SK-N-SH (cell line): ENCODE measurements at regions not wholly inside any gene's neighbourhood (a gene's known extent, or its start where the extent isn't known, plus 50 kb on each side); places are given as distances from the start of the nearest gene placed in this dataset.

Experiments used
- CTCF ChIA-PET: fragments of 300-600, 350-600 bp; formaldehyde crosslinking; extraction: SDS; loops from one replicate; lab custom pipeline; 2021; lab: Yijun Ruan, JAX
- POLR2A ChIA-PET: fragments of 350-600 bp; sonication (Branson Sonifier 250); formaldehyde crosslinking; extraction: SDS; loops from one replicate; lab custom pipeline; 2020; ENCODE audit warnings: antibody characterized with exemption, inconsistent platforms; lab: Yijun Ruan, JAX
- DNase-seq: peaks from one replicate; pipeline ENCODE4 v3.0.0; 2012
- H2AFZ ChIP-seq: fragments of 200-600 bp; sonication (generic); 2 replicates; pipeline ENCODE4 v1.8.1; 2016; ENCODE audit warnings: antibody characterized with exemption, mild to moderate bottlenecking, low read depth
- H3F3A ChIP-seq: fragments of 200-600 bp; sonication (generic); replicated peaks from 2 replicates; pipeline ENCODE3; 2016; ENCODE audit warnings: antibody characterized with exemption, mild to moderate bottlenecking; ENCODE audit not compliant: insufficient read depth
- H3K27ac ChIP-seq, 2 experiments: fragments of 200-500 bp in 1 of 2; fragments of 200-600 bp in 1 of 2; sonication (Bioruptor generic) in 1 of 2; sonication (generic), shearing (Covaris generic) in 1 of 2; 2 replicates each; pipeline versions ENCODE4 v1.5.1 to v1.6.1; 2014 to 2016; ENCODE audit warnings: low read depth in 2 of 2, inconsistent platforms in 1 of 2, low read length in 1 of 2, mild to moderate bottlenecking in 1 of 2, mixed read lengths in 1 of 2
- H3K27me3 ChIP-seq: fragments of 200-600 bp; sonication (generic), shearing (Covaris generic); 2 replicates; pipeline ENCODE4 v1.6.1; 2016; ENCODE audit warnings: mixed run types; ENCODE audit not compliant: insufficient read depth
- H3K36me3 ChIP-seq, 2 experiments: fragments of 200-500 bp in 1 of 2; fragments of 200-600 bp in 1 of 2; sonication (Bioruptor generic) in 1 of 2; sonication (generic) in 1 of 2; replicated peaks in 1 of 2; 2 replicates each; pipeline versions ENCODE3 to v1.5.1; 2014 to 2016; ENCODE audit warnings: low read length in 1 of 2, mild to moderate bottlenecking in 1 of 2; ENCODE audit not compliant: insufficient read depth in 2 of 2, control insufficient read depth in 1 of 2
- H3K4me1 ChIP-seq, 2 experiments: fragments of 200-500 bp in 1 of 2; fragments of 200-600 bp in 1 of 2; sonication (Bioruptor generic) in 1 of 2; sonication (generic), shearing (Covaris generic) in 1 of 2; 2 replicates each; pipeline versions ENCODE4 v1.5.1 to v1.6.1; 2014 to 2016; ENCODE audit warnings: low read depth in 1 of 2, low read length in 1 of 2, mixed run types in 1 of 2; ENCODE audit not compliant: insufficient read depth in 2 of 2, control insufficient read depth in 1 of 2
- H3K4me2 ChIP-seq: fragments of 200-600 bp; sonication (generic), shearing (Covaris generic); 2 replicates; pipeline ENCODE4 v1.6.1; 2017; ENCODE audit warnings: mixed run types
- H3K4me3 ChIP-seq, 2 experiments: fragments of 200-500 bp in 1 of 2; fragments of 200-600 bp in 1 of 2; sonication (Bioruptor generic) in 1 of 2; sonication (generic), shearing (Covaris generic) in 1 of 2; 2 replicates each; pipeline versions ENCODE4 v1.5.1 to v1.8.1; 2014 to 2016; ENCODE audit warnings: low read depth in 2 of 2, inconsistent platforms in 1 of 2, low read length in 1 of 2, mild to moderate bottlenecking in 1 of 2, mixed read lengths in 1 of 2, moderate library complexity in 1 of 2
- H3K79me2 ChIP-seq: fragments of 200-600 bp; sonication (generic); 2 replicates; pipeline ENCODE4 v1.8.1; 2017; ENCODE audit warnings: mild to moderate bottlenecking; ENCODE audit not compliant: insufficient read depth
- H3K9ac ChIP-seq: fragments of 200-600 bp; sonication (generic); 2 replicates; pipeline ENCODE4 v1.6.1; 2017; ENCODE audit warnings: mixed run types
- H3K9me2 ChIP-seq: fragments of 200-600 bp; sonication (generic); 2 replicates; pipeline ENCODE4 v1.6.1; 2017; ENCODE audit warnings: mixed run types
- H3K9me3 ChIP-seq: fragments of 200-600 bp; sonication (generic); 2 replicates; pipeline ENCODE4 v1.6.1; 2017; ENCODE audit warnings: mixed run types, mild to moderate bottlenecking, moderate library complexity
- H4K20me1 ChIP-seq: fragments of 200-600 bp; sonication (generic); 2 replicates; pipeline ENCODE4 v1.6.1; 2017; ENCODE audit warnings: mild to moderate bottlenecking, mixed run types; ENCODE audit not compliant: insufficient read depth
- CHD2 ChIP-seq: fragments of 150-350 bp; IDR thresholded peaks from 2 replicates; pipeline ENCODE4 v1.6.1; 2018; ENCODE audit warnings: low read length; ENCODE audit not compliant: partially characterized antibody
- ELF1 ChIP-seq: IDR thresholded peaks from 2 replicates; pipeline ENCODE4 v1.4.0; 2012
- EP300 ChIP-seq, 2 experiments: IDR thresholded peaks; 2 replicates each; pipeline versions ENCODE4 v1.4.0 to v1.6.1; 2012; ENCODE audit warnings: borderline replicate concordance in 1 of 2, low read depth in 1 of 2, low read length in 1 of 2
- EZH2phosphoT487 ChIP-seq: fragments of 200-600 bp; sonication (generic); IDR thresholded peaks from 2 replicates; pipeline ENCODE4 v1.6.1; 2017; ENCODE audit warnings: low read depth, mixed run types, mild to moderate bottlenecking, antibody characterized with exemption, moderate library complexity, borderline replicate concordance
- FOSL2 ChIP-seq: IDR thresholded peaks from 2 replicates; pipeline ENCODE4 v1.4.0; 2012; ENCODE audit warnings: low read depth, mild to moderate bottlenecking, moderate library complexity, borderline replicate concordance
- FOXM1 ChIP-seq: IDR thresholded peaks from 2 replicates; pipeline ENCODE4 v1.4.0; 2012; ENCODE audit warnings: low read depth, mild to moderate bottlenecking
- GABPA ChIP-seq: IDR thresholded peaks from 2 replicates; pipeline ENCODE4 v1.4.0; 2012; ENCODE audit warnings: low read depth, mild to moderate bottlenecking
- JUND ChIP-seq: IDR thresholded peaks from 2 replicates; pipeline ENCODE4 v1.4.0; 2012
- NFIC ChIP-seq: IDR thresholded peaks from 2 replicates; pipeline ENCODE4 v1.4.0; 2012; ENCODE audit warnings: borderline replicate concordance
- NRF1 ChIP-seq: IDR thresholded peaks from 2 replicates; pipeline ENCODE4 v1.6.1; 2012; ENCODE audit warnings: low read depth, mild to moderate bottlenecking, low read length
- RAD21 ChIP-seq: IDR thresholded peaks from 2 replicates; pipeline ENCODE4 v1.6.1; 2012; ENCODE audit warnings: mild to moderate bottlenecking, low read length
- REST ChIP-seq: IDR thresholded peaks from 2 replicates; pipeline ENCODE4 v1.6.1; 2012; ENCODE audit warnings: mild to moderate bottlenecking, low read depth, low read length, moderate library complexity
- RFX5 ChIP-seq: IDR thresholded peaks from 2 replicates; pipeline ENCODE4 v1.6.1; 2012; ENCODE audit warnings: mild to moderate bottlenecking, improper control_type of control experiment, low read length
- TAF1 ChIP-seq: IDR thresholded peaks from 2 replicates; pipeline ENCODE4 v1.6.1; 2012; ENCODE audit warnings: low read depth, mild to moderate bottlenecking, low read length, moderate library complexity, borderline replicate concordance
- TCF12 ChIP-seq: IDR thresholded peaks from 2 replicates; pipeline ENCODE4 v1.4.0; 2012
- USF2 ChIP-seq: fragments of 150-350 bp; IDR thresholded peaks from 2 replicates; pipeline ENCODE4 v1.6.1; 2017; ENCODE audit warnings: antibody characterized with exemption, low read length, low read depth, borderline replicate concordance
- ZBTB33 ChIP-seq: IDR thresholded peaks from 2 replicates; pipeline ENCODE4 v1.4.0; 2012; ENCODE audit warnings: low read depth, borderline replicate concordance
- WGBS: methylation state at CpG from one replicate; pipeline ENCODE4 v1.1.6; 2017; ENCODE audit warnings: low lambda C conversion rate; 5-methylcytosine and 5-hydroxymethylcytosine counted together
- TF ChIP-seq, protein P1 (sequence below): IDR thresholded peaks from 2 replicates; pipeline ENCODE4; 2012
- TF ChIP-seq, protein P2 (sequence below): fragments of 200-600 bp; sonication (generic); IDR thresholded peaks from 2 replicates; pipeline ENCODE4 v1.6.1; 2017; ENCODE audit warnings: antibody characterized with exemption, mild to moderate bottlenecking, moderate library complexity

DNA sequence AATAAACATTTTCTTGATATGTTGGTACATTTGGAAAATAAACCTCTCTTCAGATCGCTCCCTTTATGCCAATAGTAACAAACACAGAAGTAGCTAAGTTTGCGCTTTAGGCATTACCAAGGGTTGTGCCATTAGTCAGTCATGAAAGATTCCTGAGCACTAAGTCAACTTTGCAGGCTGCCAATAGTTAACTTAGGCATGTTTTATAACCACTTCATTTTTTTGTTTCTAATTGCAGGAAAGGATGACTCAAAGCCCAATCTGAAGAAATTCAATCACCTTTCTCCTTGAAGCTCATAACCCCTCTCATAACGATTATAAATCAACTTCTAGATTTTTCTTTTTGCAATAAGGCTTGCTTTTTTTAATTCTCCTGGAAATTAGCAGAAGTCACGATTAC, 517.0 kb downstream of the AGTPBP1 start:
- peak overlapping the region; percentile 55 for H3K4me2 ChIP-seq
- no peaks in the 10 kb centered on the region for H3K9me2 ChIP-seq
- H3F3A ChIP-seq, result peaks cover 17% of the 10 kb centered on the region
- 24% methylated on average over 4 of the region's 4 CpGs for WGBS
- H3K4me1 ChIP-seq, result peaks cover 0 to 10% of the 10 kb centered on the region in 2 experiments; a peak in 1 of 4 replicates
- no peak for TF ChIP-seq GABPA
- TF ChIP-seq, protein P1, sequence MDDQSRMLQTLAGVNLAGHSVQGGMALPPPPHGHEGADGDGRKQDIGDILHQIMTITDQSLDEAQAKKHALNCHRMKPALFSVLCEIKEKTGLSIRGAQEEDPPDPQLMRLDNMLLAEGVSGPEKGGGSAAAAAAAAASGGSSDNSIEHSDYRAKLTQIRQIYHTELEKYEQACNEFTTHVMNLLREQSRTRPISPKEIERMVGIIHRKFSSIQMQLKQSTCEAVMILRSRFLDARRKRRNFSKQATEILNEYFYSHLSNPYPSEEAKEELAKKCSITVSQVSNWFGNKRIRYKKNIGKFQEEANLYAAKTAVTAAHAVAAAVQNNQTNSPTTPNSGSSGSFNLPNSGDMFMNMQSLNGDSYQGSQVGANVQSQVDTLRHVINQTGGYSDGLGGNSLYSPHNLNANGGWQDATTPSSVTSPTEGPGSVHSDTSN, result peak; percentile 56
- TF ChIP-seq NRF1, result no peak
- TF ChIP-seq, protein P2, sequence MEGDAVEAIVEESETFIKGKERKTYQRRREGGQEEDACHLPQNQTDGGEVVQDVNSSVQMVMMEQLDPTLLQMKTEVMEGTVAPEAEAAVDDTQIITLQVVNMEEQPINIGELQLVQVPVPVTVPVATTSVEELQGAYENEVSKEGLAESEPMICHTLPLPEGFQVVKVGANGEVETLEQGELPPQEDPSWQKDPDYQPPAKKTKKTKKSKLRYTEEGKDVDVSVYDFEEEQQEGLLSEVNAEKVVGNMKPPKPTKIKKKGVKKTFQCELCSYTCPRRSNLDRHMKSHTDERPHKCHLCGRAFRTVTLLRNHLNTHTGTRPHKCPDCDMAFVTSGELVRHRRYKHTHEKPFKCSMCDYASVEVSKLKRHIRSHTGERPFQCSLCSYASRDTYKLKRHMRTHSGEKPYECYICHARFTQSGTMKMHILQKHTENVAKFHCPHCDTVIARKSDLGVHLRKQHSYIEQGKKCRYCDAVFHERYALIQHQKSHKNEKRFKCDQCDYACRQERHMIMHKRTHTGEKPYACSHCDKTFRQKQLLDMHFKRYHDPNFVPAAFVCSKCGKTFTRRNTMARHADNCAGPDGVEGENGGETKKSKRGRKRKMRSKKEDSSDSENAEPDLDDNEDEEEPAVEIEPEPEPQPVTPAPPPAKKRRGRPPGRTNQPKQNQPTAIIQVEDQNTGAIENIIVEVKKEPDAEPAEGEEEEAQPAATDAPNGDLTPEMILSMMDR, result no peak
- no peak for TF ChIP-seq USF2
- TF ChIP-seq FOXM1, result no peak
- no peak for TF ChIP-seq CHD2
- peak in 1 of 2 experiments; percentile 44; a peak in 1 of 4 replicates for TF ChIP-seq EP300 (IDR thresholded peaks at IDR 0.05; ENCODE audit: borderline replicate concordance in 1 of 2, low read depth in 1 of 2, low read length in 1 of 2)
- no peak for TF ChIP-seq RFX5
- TF ChIP-seq TCF12, result peak; percentile 39; the same call in 1 of the 2 replicates
- TF ChIP-seq EZH2phosphoT487, result no peak
- no peak for TF ChIP-seq ZBTB33
- peak; percentile 58 for TF ChIP-seq JUND
- TF ChIP-seq ELF1, result no peak
- TF ChIP-seq RAD21, result no peak
- TF ChIP-seq FOSL2, result peak; percentile 70
- no peak for TF ChIP-seq TAF1
- peak; percentile 56; the same call in 1 of the 2 replicates for TF ChIP-seq NFIC
- no peak for TF ChIP-seq REST
- TF ChIP-seq, all 33 proteins: peak for 6
- ChIA-PET CTCF (no interaction called here), POLR2A (no interaction called here)
- Histone ChIP-seq H3K9ac (no peak overlapping the region), H2AFZ (no peak overlapping the region), H3K79me2 (no peaks in the 10 kb centered on the region), H4K20me1 (no peaks in the 10 kb centered on the region), H3K27ac (peak overlapping the region in 1 of 2 experiments; percentile 85; a peak in 2 of 4 replicates), H3K4me3 (peak overlapping the region in 1 of 2 experiments; percentile 15; a peak in 1 of 4 replicates), H3K27me3 (no peaks in the 10 kb centered on the region), H3K9me3 (no peaks in the 10 kb centered on the region), H3K36me3 (no peaks in the 10 kb centered on the region)
- DNase-seq, result no peak
